Tongue (tissue), 1 donor: ENCODE measurements at regions not wholly inside any gene's neighbourhood (a gene's known extent, or its start where the extent isn't known, plus 50 kb on each side); places are given as distances from the start of the nearest gene placed in this dataset.
"Not testable (repeated sequence)": the region's sequence is repeated elsewhere in the genome, so short reads cannot be mapped to it uniquely, and the experiment has no call there.

Source experiments
- DNase-seq: peaks from one replicate; pipeline ENCODE4 v3.0.0-alpha.2; 2015

- no peak for DNase-seq
These were observed 139.1 kb downstream of the CDH26 start for GRCh38 chr20:60097285-60097684.

- DNase-seq: no peak
These were observed 142.6 kb downstream of the CDH26 start for GRCh38 chr20:60100780-60101179.

- no peak for DNase-seq
These were observed 143.1 kb downstream of the CDH26 start for GRCh38 chr20:60101201-60101890.

GRCh38 chr20:60101891-60102281 lies 143.7 kb downstream of the CDH26 start:
- no peak for DNase-seq

GRCh38 chr20:60102665-60103210 lies 144.5 kb downstream of the CDH26 start:
- DNase-seq: no peak

GRCh38 chr20:60104993-60105803 lies 147.0 kb downstream of the CDH26 start:
- no peak for DNase-seq

- not testable (repeated sequence) for DNase-seq
These were observed 148.0 kb downstream of the CDH26 start for GRCh38 chr20:60106186-60106585.

- DNase-seq: no peak
These were observed 149.6 kb downstream of the CDH26 start for GRCh38 chr20:60107621-60108390.

GRCh38 chr20:60108397-60108796 lies 150.2 kb downstream of the CDH26 start:
- peak; percentile 29 for DNase-seq

- no peak for DNase-seq
These were observed 155.0 kb downstream of the CDH26 start for GRCh38 chr20:60113024-60113724.

GRCh38 chr20:60113771-60114170 lies 155.5 kb downstream of the CDH26 start:
- DNase-seq: no peak

- no peak for DNase-seq
These were observed 157.2 kb downstream of the CDH26 start for GRCh38 chr20:60115451-60115850.

- no peak for DNase-seq
These were observed 158.1 kb downstream of the CDH26 start for GRCh38 chr20:60116128-60116909.

GRCh38 chr20:60117065-60117464 lies 158.8 kb downstream of the CDH26 start:
- peak; percentile 74 for DNase-seq

GRCh38 chr20:60121903-60122302 lies 163.7 kb downstream of the CDH26 start:
- no peak for DNase-seq

GRCh38 chr20:60122671-60123070 lies 164.4 kb downstream of the CDH26 start:
- no peak for DNase-seq

GRCh38 chr20:60123096-60123495 lies 164.9 kb downstream of the CDH26 start:
- DNase-seq: no peak

- no peak for DNase-seq
These were observed 165.4 kb downstream of the CDH26 start for GRCh38 chr20:60123652-60124051.

- no peak for DNase-seq
These were observed 166.7 kb downstream of the CDH26 start for GRCh38 chr20:60124776-60125381.

- no peak for DNase-seq
These were observed 167.3 kb downstream of the CDH26 start for GRCh38 chr20:60125513-60125912.

GRCh38 chr20:60126975-60127374 lies 168.8 kb downstream of the CDH26 start:
- no peak for DNase-seq
